B cell (primary cell): ENCODE measurements at regions not wholly inside any gene's neighbourhood (a gene's known extent, or its start where the extent isn't known, plus 50 kb on each side); places are given as distances from the start of the nearest gene placed in this dataset.

Source experiments
- EZH2 ChIP-seq: IDR thresholded peaks from 2 replicates; pipeline ENCODE4 v1.6.1; 2012; ENCODE audit warnings: borderline replicate concordance, low read depth, mild to moderate bottlenecking, moderate library complexity, low read length; ENCODE audit not compliant: insufficient read depth, poor library complexity, severe bottlenecking
- TF ChIP-seq, protein P1 (sequence below): fragments of 200-600 bp; IDR thresholded peaks from one replicate; pipeline ENCODE4 v1.8.0; 2022; ENCODE audit warnings: antibody characterized with exemption, mild to moderate bottlenecking

DNA sequence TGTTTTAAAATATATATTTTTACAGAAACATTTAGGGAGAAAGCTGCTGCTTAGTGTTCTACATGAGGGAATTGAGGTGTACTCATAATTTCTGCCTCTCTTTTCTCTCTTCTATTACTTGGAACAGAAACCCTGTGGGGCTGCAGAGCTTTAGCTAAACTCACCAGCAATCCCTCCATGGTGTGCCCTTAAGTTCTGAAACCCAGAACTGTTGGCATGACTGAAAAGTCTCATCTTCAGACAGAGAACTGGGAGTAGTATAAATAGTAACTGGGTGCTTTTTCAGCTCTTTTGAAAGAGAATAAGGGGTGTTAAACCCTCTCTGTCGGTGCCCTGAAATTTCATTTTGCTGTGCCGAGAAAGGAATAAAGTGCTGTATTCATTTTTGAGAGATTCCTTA is 294.9 kb upstream of the BOD1L1 start:
- no peak for TF ChIP-seq EZH2
- TF ChIP-seq, protein P1, sequence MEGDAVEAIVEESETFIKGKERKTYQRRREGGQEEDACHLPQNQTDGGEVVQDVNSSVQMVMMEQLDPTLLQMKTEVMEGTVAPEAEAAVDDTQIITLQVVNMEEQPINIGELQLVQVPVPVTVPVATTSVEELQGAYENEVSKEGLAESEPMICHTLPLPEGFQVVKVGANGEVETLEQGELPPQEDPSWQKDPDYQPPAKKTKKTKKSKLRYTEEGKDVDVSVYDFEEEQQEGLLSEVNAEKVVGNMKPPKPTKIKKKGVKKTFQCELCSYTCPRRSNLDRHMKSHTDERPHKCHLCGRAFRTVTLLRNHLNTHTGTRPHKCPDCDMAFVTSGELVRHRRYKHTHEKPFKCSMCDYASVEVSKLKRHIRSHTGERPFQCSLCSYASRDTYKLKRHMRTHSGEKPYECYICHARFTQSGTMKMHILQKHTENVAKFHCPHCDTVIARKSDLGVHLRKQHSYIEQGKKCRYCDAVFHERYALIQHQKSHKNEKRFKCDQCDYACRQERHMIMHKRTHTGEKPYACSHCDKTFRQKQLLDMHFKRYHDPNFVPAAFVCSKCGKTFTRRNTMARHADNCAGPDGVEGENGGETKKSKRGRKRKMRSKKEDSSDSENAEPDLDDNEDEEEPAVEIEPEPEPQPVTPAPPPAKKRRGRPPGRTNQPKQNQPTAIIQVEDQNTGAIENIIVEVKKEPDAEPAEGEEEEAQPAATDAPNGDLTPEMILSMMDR: no peak
